ENCODE measurements at regions not wholly inside any gene's neighbourhood (a gene's known extent, or its start where the extent isn't known, plus 50 kb on each side); places are given as distances from the start of the nearest gene placed in this dataset.

GRCh38 chr10:105992928-105993327, 1171.6 kb downstream of the SORCS1 start:
- CTCF ChIA-PET (ENCODE audit: unreplicated experiment) = no interaction called here
- Histone ChIP-seq H3K4me3 (ENCODE audit: low read depth, low read length, poor library complexity, severe bottlenecking) (no peak overlapping the region), H3K4me1 (ENCODE audit: insufficient read depth, low read length, poor library complexity, severe bottlenecking) (no peaks in the 10 kb centered on the region), H3K79me2 (ENCODE audit: insufficient read depth, low read depth, low read length) (no peaks in the 10 kb centered on the region), H3K9me2 (ENCODE audit: insufficient read depth, low read length) (no peaks in the 10 kb centered on the region), H3K9me3 (ENCODE audit: low read length) (no peaks in the 10 kb centered on the region), H3K4me2 (ENCODE audit: low read length) (no peak overlapping the region), H2AFZ (ENCODE audit: low read length) (no peak overlapping the region), H3K36me3 (ENCODE audit: insufficient read depth, low read length) (no peaks in the 10 kb centered on the region), H4K20me1 (ENCODE audit: insufficient read depth, low read length) (no peaks in the 10 kb centered on the region), H3K27ac (ENCODE audit: low read depth, low read length, poor library complexity, severe bottlenecking) (no peak overlapping the region)
- intact Hi-C loops (cut with micrococcal nuclease; ENCODE audit: unreplicated experiment) = no loop called here
- TF ChIP-seq EZH2phosphoT487 (IDR thresholded peaks at IDR 0.05; ENCODE audit: borderline replicate concordance, low read depth, low read length) (no peak), CTCF (conservative IDR thresholded peaks at IDR 0.05; ENCODE audit: low read length) (no peak)
- no TSS peak for BruUV-seq (replicated peaks)
- DNase-seq (ENCODE audit: low spot score) = no peak
- POLR2A ChIA-PET = no interaction called here

- no TSS peak for BruUV-seq (replicated peaks)
- Histone ChIP-seq H3K4me3 (ENCODE audit: low read depth, low read length, poor library complexity, severe bottlenecking) (no peak overlapping the region), H3K4me2 (ENCODE audit: low read length) (no peak overlapping the region), H3K4me1 (ENCODE audit: insufficient read depth, low read length, poor library complexity, severe bottlenecking) (no peaks in the 10 kb centered on the region), H3K9me2 (ENCODE audit: insufficient read depth, low read length) (no peaks in the 10 kb centered on the region), H3K9me3 (ENCODE audit: low read length) (no peaks in the 10 kb centered on the region), H3K27ac (ENCODE audit: low read depth, low read length, poor library complexity, severe bottlenecking) (no peak overlapping the region), H3K36me3 (ENCODE audit: insufficient read depth, low read length) (no peaks in the 10 kb centered on the region), H2AFZ (ENCODE audit: low read length) (no peak overlapping the region), H3K79me2 (ENCODE audit: insufficient read depth, low read depth, low read length) (no peaks in the 10 kb centered on the region), H4K20me1 (ENCODE audit: insufficient read depth, low read length) (no peaks in the 10 kb centered on the region)
- TF ChIP-seq EZH2phosphoT487 (IDR thresholded peaks at IDR 0.05; ENCODE audit: borderline replicate concordance, low read depth, low read length) (no peak), CTCF (conservative IDR thresholded peaks at IDR 0.05; ENCODE audit: low read length) (no peak)
- intact Hi-C loops (cut with micrococcal nuclease; ENCODE audit: unreplicated experiment) = no loop called here
- CTCF ChIA-PET (ENCODE audit: unreplicated experiment) = no interaction called here
- POLR2A ChIA-PET = no interaction called here
- no peak for DNase-seq (ENCODE audit: low spot score)
Measured at GRCh38 chr10:105990529-105990928, 1174.0 kb downstream of the SORCS1 start.

- Histone ChIP-seq H3K79me2 (ENCODE audit: insufficient read depth, low read depth, low read length) (no peaks in the 10 kb centered on the region), H4K20me1 (ENCODE audit: insufficient read depth, low read length) (no peaks in the 10 kb centered on the region), H3K9me2 (ENCODE audit: insufficient read depth, low read length) (no peaks in the 10 kb centered on the region), H3K27ac (ENCODE audit: low read depth, low read length, poor library complexity, severe bottlenecking) (no peak overlapping the region), H3K36me3 (ENCODE audit: insufficient read depth, low read length) (no peaks in the 10 kb centered on the region), H3K9me3 (ENCODE audit: low read length) (no peaks in the 10 kb centered on the region), H3K4me3 (ENCODE audit: low read depth, low read length, poor library complexity, severe bottlenecking) (no peak overlapping the region), H2AFZ (ENCODE audit: low read length) (no peak overlapping the region), H3K4me2 (ENCODE audit: low read length) (no peak overlapping the region), H3K4me1 (ENCODE audit: insufficient read depth, low read length, poor library complexity, severe bottlenecking) (no peaks in the 10 kb centered on the region)
- CTCF ChIA-PET (ENCODE audit: unreplicated experiment) = no interaction called here
- POLR2A ChIA-PET = no interaction called here
- DNase-seq (ENCODE audit: low spot score) = no peak
- no TSS peak for BruUV-seq (replicated peaks)
- intact Hi-C loops (cut with micrococcal nuclease; ENCODE audit: unreplicated experiment) = no loop called here
- TF ChIP-seq EZH2phosphoT487 (IDR thresholded peaks at IDR 0.05; ENCODE audit: borderline replicate concordance, low read depth, low read length) (no peak), CTCF (conservative IDR thresholded peaks at IDR 0.05; ENCODE audit: low read length) (no peak)
Measured at GRCh38 chr10:105989995-105990394, 1174.5 kb downstream of the SORCS1 start.
